AG09309 (cell line): ENCODE measurements at regions not wholly inside any gene's neighbourhood (a gene's known extent, or its start where the extent isn't known, plus 50 kb on each side); places are given as distances from the start of the nearest gene placed in this dataset.

Experiments
- DNase-seq: peaks from one replicate; pipeline ENCODE4 v3.0.0-alpha.2; 2010; ENCODE audit warnings: low read depth
- H3K4me3 ChIP-seq: 2 replicates; pipeline ENCODE4 v1.5.1; 2011; ENCODE audit warnings: mild to moderate bottlenecking, low read depth, low read length, moderate library complexity; ENCODE audit not compliant: control insufficient read depth
- TF ChIP-seq, protein P1 (sequence below): IDR thresholded peaks from 2 replicates; pipeline ENCODE4 v1.5.1; 2011; ENCODE audit warnings: mild to moderate bottlenecking, low read depth, low read length, inconsistent platforms; ENCODE audit not compliant: insufficient read depth, control insufficient read depth; ENCODE audit errors: missing control alignments

DNA sequence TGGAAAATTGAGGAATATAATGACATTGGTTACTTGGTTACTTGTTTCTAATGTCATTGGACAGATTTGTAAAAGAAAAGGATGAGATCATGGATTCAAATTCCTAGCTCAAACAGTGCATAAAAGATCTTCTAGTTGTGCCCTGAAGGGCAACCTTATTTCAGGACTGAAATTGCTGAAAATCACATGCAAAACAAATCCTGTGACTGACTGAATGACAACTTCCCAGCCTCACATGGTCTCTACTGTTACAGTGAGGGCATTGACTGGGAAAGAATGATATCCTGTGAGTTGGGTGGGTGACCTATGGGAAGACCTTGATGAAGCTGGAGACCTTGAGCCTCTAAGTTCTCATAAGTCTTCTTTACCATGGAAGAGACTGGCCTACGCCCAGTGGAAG, 90.4 kb upstream of the HAAO start:
- no peak for DNase-seq
- H3K4me3 ChIP-seq, result no peak overlapping the region
- TF ChIP-seq, protein P1, sequence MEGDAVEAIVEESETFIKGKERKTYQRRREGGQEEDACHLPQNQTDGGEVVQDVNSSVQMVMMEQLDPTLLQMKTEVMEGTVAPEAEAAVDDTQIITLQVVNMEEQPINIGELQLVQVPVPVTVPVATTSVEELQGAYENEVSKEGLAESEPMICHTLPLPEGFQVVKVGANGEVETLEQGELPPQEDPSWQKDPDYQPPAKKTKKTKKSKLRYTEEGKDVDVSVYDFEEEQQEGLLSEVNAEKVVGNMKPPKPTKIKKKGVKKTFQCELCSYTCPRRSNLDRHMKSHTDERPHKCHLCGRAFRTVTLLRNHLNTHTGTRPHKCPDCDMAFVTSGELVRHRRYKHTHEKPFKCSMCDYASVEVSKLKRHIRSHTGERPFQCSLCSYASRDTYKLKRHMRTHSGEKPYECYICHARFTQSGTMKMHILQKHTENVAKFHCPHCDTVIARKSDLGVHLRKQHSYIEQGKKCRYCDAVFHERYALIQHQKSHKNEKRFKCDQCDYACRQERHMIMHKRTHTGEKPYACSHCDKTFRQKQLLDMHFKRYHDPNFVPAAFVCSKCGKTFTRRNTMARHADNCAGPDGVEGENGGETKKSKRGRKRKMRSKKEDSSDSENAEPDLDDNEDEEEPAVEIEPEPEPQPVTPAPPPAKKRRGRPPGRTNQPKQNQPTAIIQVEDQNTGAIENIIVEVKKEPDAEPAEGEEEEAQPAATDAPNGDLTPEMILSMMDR, result no peak

DNA sequence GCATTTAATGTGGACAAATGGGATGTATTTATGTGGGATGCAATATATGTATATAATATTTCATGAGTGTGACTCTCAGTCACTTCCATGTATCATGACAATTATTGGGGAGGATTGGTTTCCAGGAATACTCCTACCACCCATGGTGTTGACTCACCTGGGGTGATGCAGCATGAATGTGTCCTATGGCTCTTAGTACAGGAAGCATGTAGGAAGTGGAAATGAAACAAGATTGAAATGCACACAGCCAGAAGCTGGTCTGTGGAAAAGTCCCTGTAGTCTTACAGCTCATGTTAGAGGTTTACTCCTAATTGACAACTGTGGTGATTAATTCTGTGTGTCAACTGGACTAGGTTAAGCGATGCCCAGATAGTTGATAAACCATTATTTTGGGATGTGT, 89.3 kb upstream of the HAAO start:
- TF ChIP-seq, protein P1, result no peak
- no peak for DNase-seq
- no peak overlapping the region for H3K4me3 ChIP-seq

DNA sequence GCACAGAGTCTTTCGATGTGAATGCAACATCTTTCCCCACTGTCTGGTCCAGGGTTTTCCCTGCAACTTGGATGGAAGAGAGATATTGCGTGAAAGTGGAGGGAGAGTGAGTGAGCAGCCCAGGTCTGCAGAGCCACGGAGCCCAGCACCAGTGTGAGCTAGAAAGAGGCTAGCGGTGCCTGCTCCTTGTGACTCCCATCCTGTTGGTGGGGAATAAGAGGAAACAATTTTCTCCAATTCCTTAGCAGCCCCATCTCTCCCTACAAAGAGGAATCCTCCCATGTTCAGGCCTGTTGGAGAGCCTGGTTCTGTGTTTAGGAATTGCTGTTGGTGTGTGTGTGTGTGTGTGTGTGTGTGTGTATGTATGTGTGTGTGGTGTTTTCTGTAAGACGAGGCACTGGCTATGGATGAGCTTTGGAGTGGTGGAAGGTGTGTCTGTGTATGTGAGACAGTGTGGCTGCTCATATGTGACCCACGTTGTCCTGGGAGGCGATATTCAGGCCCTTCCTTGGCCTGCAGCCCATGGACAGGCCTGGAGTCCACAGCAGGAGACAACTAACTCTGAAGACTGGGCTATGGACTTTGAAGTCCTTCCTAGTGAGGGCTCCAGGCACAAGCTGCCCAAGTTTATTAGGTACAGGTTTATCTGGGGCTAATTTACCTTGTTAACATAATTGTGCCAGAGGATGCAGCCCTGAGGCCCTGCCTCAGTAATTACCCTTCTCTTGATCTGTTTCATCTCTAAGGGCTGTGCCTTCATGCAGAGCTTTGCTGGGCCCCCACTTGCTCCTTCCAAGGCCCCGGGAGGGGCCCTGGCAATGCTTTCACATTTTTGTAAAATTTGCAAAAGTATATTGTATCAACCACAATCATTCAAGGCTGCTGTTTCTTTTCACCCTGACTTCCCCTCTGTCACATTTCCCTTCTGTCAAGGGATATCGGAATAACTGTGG, 88.6 kb upstream of the HAAO start:
- H3K4me3 ChIP-seq, result no peak overlapping the region
- TF ChIP-seq, protein P1, result no peak
- no peak for DNase-seq

DNA sequence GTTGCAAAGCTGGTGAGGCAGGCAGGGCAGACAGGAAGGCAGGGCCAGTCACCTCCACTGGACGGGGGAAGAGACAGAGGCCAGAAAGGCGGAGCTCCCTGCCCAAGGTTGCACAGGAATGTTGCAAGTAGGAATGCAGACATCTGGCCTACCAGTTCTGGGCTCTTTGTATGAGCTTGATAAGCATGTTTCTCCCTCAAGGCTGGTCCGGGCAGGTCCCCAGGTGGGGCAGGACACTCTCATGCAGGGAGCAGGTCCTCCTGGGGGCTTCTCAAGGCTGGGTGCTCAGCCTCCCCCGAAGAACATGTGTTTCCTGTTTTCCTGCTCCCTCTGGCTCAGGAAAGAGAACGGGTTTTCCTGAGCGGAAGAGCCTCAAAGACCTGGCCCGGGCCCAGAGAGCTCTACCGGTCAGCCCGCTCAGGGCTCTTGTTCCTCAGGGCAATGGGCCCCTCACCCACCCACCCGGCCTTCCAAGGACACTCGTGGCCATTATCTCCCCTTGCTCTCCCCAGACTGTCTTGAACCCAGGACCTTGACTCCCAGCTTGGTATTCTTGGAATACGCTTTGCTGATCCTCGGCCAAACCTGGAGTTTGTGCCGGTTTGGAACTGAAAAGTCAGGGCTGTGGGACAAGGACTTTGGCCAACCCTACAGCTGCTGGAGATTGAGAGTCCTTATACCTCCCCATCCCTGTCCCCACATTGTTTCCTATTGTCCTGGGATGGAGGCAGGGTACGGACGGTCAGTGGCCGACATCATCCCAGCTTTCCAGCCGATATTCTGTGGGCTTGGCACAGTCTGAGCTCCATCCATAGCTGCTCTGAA, 87.7 kb upstream of the HAAO start:
- no peak for DNase-seq
- TF ChIP-seq, protein P1, result no peak
- no peak overlapping the region for H3K4me3 ChIP-seq

DNA sequence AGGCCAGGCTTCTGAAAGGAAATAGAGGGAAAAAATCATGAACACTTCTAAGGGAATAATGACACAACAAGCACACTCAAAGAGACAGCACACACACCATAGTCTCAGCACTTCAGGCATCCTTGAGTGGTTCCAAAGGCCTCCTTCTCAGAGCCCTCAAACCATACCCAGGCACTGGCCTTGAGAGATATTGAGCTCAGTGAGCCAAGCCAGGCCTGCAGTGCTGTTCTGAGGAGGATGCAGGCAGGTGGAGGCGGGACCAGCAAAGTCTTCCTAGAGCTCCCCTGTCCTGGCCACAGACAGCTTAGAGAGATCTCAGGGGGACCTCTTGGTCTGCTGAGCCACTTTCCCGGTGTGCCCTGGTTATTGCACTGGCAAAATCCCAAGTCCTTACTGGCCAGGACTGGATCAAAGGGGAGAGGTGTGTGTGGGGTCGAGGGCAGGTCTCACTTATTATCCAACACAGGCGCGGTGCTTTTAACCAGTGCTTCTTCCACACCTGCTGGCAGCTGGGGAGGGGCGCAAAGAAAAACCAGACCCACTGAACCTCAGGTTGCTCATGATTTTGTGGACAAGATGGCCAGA, 86.8 kb upstream of the HAAO start:
- H3K4me3 ChIP-seq, result no peak overlapping the region
- no peak for DNase-seq
- TF ChIP-seq, protein P1, result no peak

DNA sequence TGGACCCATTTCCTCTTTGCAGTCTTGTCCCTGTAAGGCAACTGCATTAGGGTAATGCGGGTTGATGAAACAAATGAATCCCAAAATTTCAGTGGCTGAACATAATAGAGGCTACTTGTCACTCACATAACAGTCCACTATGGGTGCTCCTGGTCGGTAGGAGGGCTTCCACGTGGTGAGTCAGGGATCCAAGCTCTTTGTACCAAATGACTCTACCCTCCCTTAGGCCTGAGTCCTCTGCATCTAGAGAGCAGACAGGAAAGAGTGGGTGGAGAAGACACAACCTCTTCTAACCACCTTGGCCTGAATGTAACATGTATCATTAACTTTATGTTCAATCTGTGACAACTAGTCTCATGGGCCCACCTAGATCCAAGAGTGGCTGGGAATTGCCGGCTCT, 86.2 kb upstream of the HAAO start:
- DNase-seq, result no peak
- TF ChIP-seq, protein P1, result no peak
- H3K4me3 ChIP-seq, result no peak overlapping the region
